ENCODE measurements at regions not wholly inside any gene's neighbourhood (a gene's known extent, or its start where the extent isn't known, plus 50 kb on each side); places are given as distances from the start of the nearest gene placed in this dataset.

GRCh38 chr3:118354556-118354955 lies 680.1 kb downstream of the IGSF11 start:
- TF ChIP-seq CTCF (IDR thresholded peaks at IDR 0.05) (no peak), POLR2A (IDR thresholded peaks at IDR 0.05) (no peak)

All from prostate gland (tissue), 2 donors.